ENCODE measurements at regions not wholly inside any gene's neighbourhood (a gene's known extent, or its start where the extent isn't known, plus 50 kb on each side); places are given as distances from the start of the nearest gene placed in this dataset.
"Not testable (repeated sequence)": the region's sequence is repeated elsewhere in the genome, so short reads cannot be mapped to it uniquely, and the experiment has no call there.

DNA sequence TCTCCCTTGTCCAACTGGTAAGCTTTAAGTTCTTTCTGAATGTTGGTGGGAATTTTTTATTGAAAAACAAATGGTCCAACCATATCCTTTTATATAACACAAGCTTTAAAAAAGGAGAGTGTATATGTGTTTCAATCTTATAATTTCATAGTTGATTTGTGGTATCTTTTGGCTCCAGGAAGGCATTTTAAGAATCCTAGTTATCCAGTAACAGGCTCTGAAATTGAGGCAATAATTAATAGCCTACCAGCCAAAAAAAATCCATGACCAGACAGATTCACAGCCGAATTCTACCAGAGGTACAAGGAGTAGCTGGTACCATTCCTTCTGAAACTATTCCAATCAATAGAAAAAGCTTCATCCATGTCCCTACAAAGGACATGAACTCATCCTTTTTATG lies 141.6 kb downstream of the FZD1 start:
- TF ChIP-seq CTCF (conservative IDR thresholded peaks at IDR 0.05; ENCODE audit: low read length); EZH2phosphoT487 (IDR thresholded peaks at IDR 0.05; ENCODE audit: borderline replicate concordance): not testable (repeated sequence)
